CD14-positive monocyte (primary cell): ENCODE measurements at regions not wholly inside any gene's neighbourhood (a gene's known extent, or its start where the extent isn't known, plus 50 kb on each side); places are given as distances from the start of the nearest gene placed in this dataset.

Experiments
- DNase-seq, 3 donors: peaks; one replicate each; pipeline ENCODE4 v3.0.0-alpha.2; 2011 to 2022
- H2AFZ ChIP-seq: 2 replicates; pipeline ENCODE4 v1.6.0; 2012; ENCODE audit warnings: mild to moderate bottlenecking, low read depth, low read length, inconsistent platforms; ENCODE audit not compliant: insufficient read depth, poor library complexity, severe bottlenecking
- H3K27ac ChIP-seq, 2 donors: 1 replicate in 1 of 2; 2 replicates in 1 of 2; pipeline ENCODE4 v1.5.1; 2012 to 2013; ENCODE audit warnings: low read length in 2 of 2, control low read depth in 1 of 2, inconsistent platforms in 1 of 2, low read depth in 1 of 2, mild to moderate bottlenecking in 1 of 2
- H3K27me3 ChIP-seq, 2 donors: one replicate each; pipeline versions ENCODE4 v1.6.0 to v1.6.1; 2011 to 2013; ENCODE audit warnings: low read length in 2 of 2; ENCODE audit not compliant: control insufficient read depth in 2 of 2, insufficient read depth in 2 of 2
- H3K36me3 ChIP-seq, 2 donors: replicated peaks in 1 of 2; 1 replicate in 1 of 2; 2 replicates in 1 of 2; pipeline versions ENCODE4 v1.5.1 to v1.6.1; 2012 to 2013; ENCODE audit warnings: low read length in 2 of 2, control low read depth in 1 of 2, inconsistent platforms in 1 of 2, mild to moderate bottlenecking in 1 of 2; ENCODE audit not compliant: insufficient read depth in 2 of 2, control insufficient read depth in 1 of 2
- H3K4me1 ChIP-seq, 2 donors: 1 replicate in 1 of 2; 2 replicates in 1 of 2; pipeline versions ENCODE4 v1.5.1 to v1.6.1; 2012 to 2013; ENCODE audit warnings: low read length in 2 of 2, control low read depth in 1 of 2, inconsistent platforms in 1 of 2, mild to moderate bottlenecking in 1 of 2, moderate library complexity in 1 of 2; ENCODE audit not compliant: insufficient read depth in 2 of 2, control insufficient read depth in 1 of 2
- H3K4me2 ChIP-seq: replicated peaks from 2 replicates; pipeline ENCODE3; 2012; ENCODE audit warnings: low read length, moderate library complexity, mild to moderate bottlenecking; ENCODE audit not compliant: poor library complexity, severe bottlenecking; ENCODE audit errors: extremely low read depth
- H3K4me3 ChIP-seq, 3 experiments: fragments of 200-600 bp in 1 of 3; sonication (generic) in 1 of 3; replicated peaks in 1 of 3; 1 replicate in 2 of 3; 2 replicates in 1 of 3; pipeline ENCODE4 v1.5.1; 2011 to 2013; ENCODE audit warnings: low read length in 3 of 3, mild to moderate bottlenecking in 3 of 3, control low read depth in 2 of 3, low read depth in 2 of 3, inconsistent platforms in 1 of 3, moderate library complexity in 1 of 3
- H3K79me2 ChIP-seq: 2 replicates; pipeline ENCODE4 v1.6.0; 2012; ENCODE audit warnings: mild to moderate bottlenecking, control low read depth, inconsistent platforms, low read length, moderate library complexity; ENCODE audit not compliant: insufficient read depth
- H3K9ac ChIP-seq: 2 replicates; pipeline ENCODE4 v1.6.0; 2017; ENCODE audit warnings: low read length, mild to moderate bottlenecking; ENCODE audit not compliant: insufficient read depth, poor library complexity, severe bottlenecking
- H3K9me3 ChIP-seq, 2 donors: replicated peaks in 1 of 2; 1 replicate in 1 of 2; 2 replicates in 1 of 2; pipeline versions ENCODE4 v1.5.1 to v1.6.1; 2012 to 2013; ENCODE audit warnings: low read length in 2 of 2, control low read depth in 1 of 2; ENCODE audit not compliant: control insufficient read depth in 1 of 2, insufficient read depth in 1 of 2
- H4K20me1 ChIP-seq: 2 replicates; pipeline ENCODE4 v1.6.0; 2012; ENCODE audit warnings: mild to moderate bottlenecking, low read length, control low read depth, moderate library complexity; ENCODE audit not compliant: insufficient read depth
- H3K27ac Mint-ChIP-seq, 7 donors: one replicate each; pipeline ENCODE4 v1.8.0; 2020; ENCODE audit warnings: mild to moderate bottlenecking in 7 of 7, mixed read lengths in 7 of 7, moderate library complexity in 6 of 7, inconsistent platforms in 2 of 7
- H3K27me3 Mint-ChIP-seq, 3 donors: one replicate each; pipeline ENCODE4 v1.8.0; 2021 to 2022; ENCODE audit warnings: low read depth in 3 of 3, mild to moderate bottlenecking in 3 of 3, mixed read lengths in 3 of 3, moderate library complexity in 3 of 3, inconsistent platforms in 1 of 3
- H3K36me3 Mint-ChIP-seq, 2 donors: one replicate each; pipeline ENCODE4 v1.8.0; 2020; ENCODE audit warnings: mixed read lengths in 2 of 2, inconsistent platforms in 1 of 2, mild to moderate bottlenecking in 1 of 2
- H3K4me1 Mint-ChIP-seq: one replicate; pipeline ENCODE4 v1.8.0; 2020; ENCODE audit warnings: mild to moderate bottlenecking, mixed read lengths
- H3K4me3 Mint-ChIP-seq, 2 donors: one replicate each; pipeline ENCODE4 v1.8.0; 2020; ENCODE audit warnings: mild to moderate bottlenecking in 2 of 2, mixed read lengths in 2 of 2, moderate library complexity in 1 of 2
- H3K9me3 Mint-ChIP-seq, 7 donors: one replicate each; pipeline ENCODE4 v1.8.0; 2020 to 2022; ENCODE audit warnings: mixed read lengths in 7 of 7, mild to moderate bottlenecking in 6 of 7, moderate library complexity in 6 of 7, inconsistent platforms in 2 of 7
- CTCF ChIP-seq: fragments of 200-600 bp; IDR thresholded peaks from one replicate; pipeline ENCODE4 v1.8.0; 2022; ENCODE audit warnings: antibody characterized with exemption, mild to moderate bottlenecking
- WGBS: methylation state at CpG from one replicate; pipeline ENCODE4 v1.1.5; 2013; ENCODE audit warnings: missing lambda C conversion rate; ENCODE audit not compliant: insufficient coverage; 5-methylcytosine and 5-hydroxymethylcytosine counted together
- intact Hi-C, 2 donors: fragments of 100-400 bp; cut with micrococcal nuclease; formaldehyde crosslinking; loops; one replicate each; pipeline versions ENCODE4 v1.15.0 to v1.15.1; 2023

GRCh38 chr5:113686599-113686998 is 173.1 kb downstream of the YTHDC2 start:
- Mint-ChIP-seq H3K27ac (no peak overlapping the region), H3K9me3 (no peaks in the 10 kb centered on the region), H3K4me1 (no peaks in the 10 kb centered on the region), H3K27me3 (peaks cover 0 to 5% (median 0%) of the 10 kb centered on the region in 3 donors), H3K4me3 (no peak overlapping the region), H3K36me3 (no peaks in the 10 kb centered on the region)
- WGBS = 88% methylated on average over 2 of the region's 3 CpGs
- DNase-seq = no peak
- TF ChIP-seq CTCF = no peak
- intact Hi-C loops = no loop called here
- Histone ChIP-seq H3K79me2 (no peaks in the 10 kb centered on the region), H3K4me2 (no peak overlapping the region), H3K4me3 (no peak overlapping the region), H3K27ac (no peak overlapping the region), H4K20me1 (no peaks in the 10 kb centered on the region), H3K36me3 (no peaks in the 10 kb centered on the region), H2AFZ (no peak overlapping the region), H3K9ac (no peak overlapping the region), H3K27me3 (peaks cover 0 to 2% of the 10 kb centered on the region in 2 donors), H3K4me1 (no peaks in the 10 kb centered on the region), H3K9me3 (no peaks in the 10 kb centered on the region)

GRCh38 chr5:113689647-113690046 is 176.2 kb downstream of the YTHDC2 start:
- Mint-ChIP-seq H3K27ac (no peak overlapping the region), H3K9me3 (peaks cover 0 to 2% (median 0%) of the 10 kb centered on the region in 7 donors), H3K36me3 (no peaks in the 10 kb centered on the region), H3K27me3 (peaks cover 14 to 29% (median 19%) of the 10 kb centered on the region in 3 donors), H3K4me3 (no peak overlapping the region), H3K4me1 (no peaks in the 10 kb centered on the region)
- H3K27me3 ChIP-seq = peaks cover 15 to 23% of the 10 kb centered on the region in 2 donors
- no CpG with 5 or more reads among the region's 1 CpG for WGBS
- TF ChIP-seq CTCF = no peak
- intact Hi-C loops = no loop called here
- H3K9me3 ChIP-seq = no peaks in the 10 kb centered on the region
- DNase-seq = no peak
- H3K4me1 ChIP-seq = no peaks in the 10 kb centered on the region
- no peaks in the 10 kb centered on the region for H4K20me1 ChIP-seq
- H3K27ac ChIP-seq = no peak overlapping the region
- H3K4me2 ChIP-seq = no peak overlapping the region
- no peaks in the 10 kb centered on the region for H3K79me2 ChIP-seq
- H3K36me3 ChIP-seq = no peaks in the 10 kb centered on the region
- no peak overlapping the region for H3K4me3 ChIP-seq
- H3K9ac ChIP-seq = no peak overlapping the region
- H2AFZ ChIP-seq = no peak overlapping the region
